Astrocyte (in vitro differentiated cells and primary cell): ENCODE measurements at regions not wholly inside any gene's neighbourhood (a gene's known extent, or its start where the extent isn't known, plus 50 kb on each side); places are given as distances from the start of the nearest gene placed in this dataset.

Source experiments
- DNase-seq: peaks from one replicate; pipeline ENCODE4 v3.0.0-alpha.2; 2010; ENCODE audit warnings: low read depth
- FAIRE-seq: peaks from 2 replicates; lab custom pipeline; 2011; peaks lifted over from hg19 to GRCh38; lab: Jason Lieb, UNC
- H2AFZ ChIP-seq: 2 replicates; pipeline ENCODE4 v1.6.0; 2012; ENCODE audit warnings: low read depth, low read length, inconsistent platforms
- H3K27ac ChIP-seq: 2 replicates; pipeline ENCODE4 v1.5.1; 2011; ENCODE audit warnings: low read depth, low read length, inconsistent platforms
- H3K27me3 ChIP-seq: 2 replicates; pipeline ENCODE4 v1.6.0; 2011; ENCODE audit warnings: low read length, inconsistent platforms; ENCODE audit not compliant: insufficient read depth
- H3K36me3 ChIP-seq: 2 replicates; pipeline ENCODE4 v1.5.1; 2011; ENCODE audit warnings: low read length, inconsistent platforms; ENCODE audit not compliant: insufficient read depth
- H3K4me1 ChIP-seq: 2 replicates; pipeline ENCODE4 v1.5.1; 2011; ENCODE audit warnings: low read length, inconsistent platforms; ENCODE audit not compliant: insufficient read depth
- H3K4me2 ChIP-seq: 2 replicates; pipeline ENCODE4 v1.6.0; 2012; ENCODE audit warnings: low read length, inconsistent platforms
- H3K4me3 ChIP-seq: 2 replicates; pipeline ENCODE4 v1.5.1; 2011; ENCODE audit warnings: low read depth, mild to moderate bottlenecking, low read length, inconsistent platforms; ENCODE audit not compliant: insufficient read depth
- H3K79me2 ChIP-seq: 2 replicates; pipeline ENCODE4 v1.6.0; 2012; ENCODE audit warnings: mild to moderate bottlenecking, low read length, inconsistent platforms; ENCODE audit not compliant: insufficient read depth
- H3K9ac ChIP-seq: 2 replicates; pipeline ENCODE4 v1.6.0; 2012; ENCODE audit warnings: mild to moderate bottlenecking, low read length, inconsistent platforms
- H3K9me3 ChIP-seq: 2 replicates; pipeline ENCODE4 v1.5.1; 2012; ENCODE audit warnings: low read depth, mild to moderate bottlenecking, low read length, inconsistent platforms; ENCODE audit not compliant: insufficient read depth
- H4K20me1 ChIP-seq: 2 replicates; pipeline ENCODE4 v1.6.0; 2012; ENCODE audit warnings: low read length, inconsistent platforms; ENCODE audit not compliant: insufficient read depth
- H3K27ac Mint-ChIP-seq: one replicate; pipeline ENCODE4 v1.8.0; 2021; ENCODE audit warnings: mild to moderate bottlenecking, mixed read lengths; ENCODE audit not compliant: unreplicated experiment
- H3K27me3 Mint-ChIP-seq: one replicate; pipeline ENCODE4 v1.8.0; 2021; ENCODE audit warnings: low read depth, mixed read lengths; ENCODE audit not compliant: unreplicated experiment
- H3K36me3 Mint-ChIP-seq: one replicate; pipeline ENCODE4 v1.8.0; 2021; ENCODE audit warnings: low read depth, mixed read lengths; ENCODE audit not compliant: unreplicated experiment
- H3K4me1 Mint-ChIP-seq: one replicate; pipeline ENCODE4 v1.8.0; 2021; ENCODE audit warnings: low read depth, mixed read lengths; ENCODE audit not compliant: unreplicated experiment
- H3K4me3 Mint-ChIP-seq: one replicate; pipeline ENCODE4 v1.8.0; 2021; ENCODE audit warnings: mild to moderate bottlenecking, moderate library complexity, mixed read lengths; ENCODE audit not compliant: unreplicated experiment
- H3K9me3 Mint-ChIP-seq: one replicate; pipeline ENCODE4 v1.8.0; 2021; ENCODE audit warnings: mild to moderate bottlenecking, mixed read lengths; ENCODE audit not compliant: unreplicated experiment
- CTCF ChIP-seq: IDR thresholded peaks from 2 replicates; pipeline ENCODE4 v1.5.1; 2011; ENCODE audit warnings: low read depth, mild to moderate bottlenecking, inconsistent platforms, low read length, moderate library complexity; ENCODE audit not compliant: insufficient read depth
- EZH2 ChIP-seq: IDR thresholded peaks from 2 replicates; pipeline ENCODE4 v1.6.1; 2012; ENCODE audit warnings: mild to moderate bottlenecking, low read length, inconsistent platforms; ENCODE audit not compliant: insufficient read depth

GRCh38 chr10:129193148-129193547, 273.9 kb upstream of the MGMT start:
- Histone ChIP-seq H3K27ac (no peak overlapping the region), H3K27me3 (no peaks in the 10 kb centered on the region), H3K4me2 (no peak overlapping the region), H3K4me1 (no peaks in the 10 kb centered on the region), H2AFZ (no peak overlapping the region), H3K79me2 (no peaks in the 10 kb centered on the region), H3K9ac (no peak overlapping the region), H4K20me1 (no peaks in the 10 kb centered on the region), H3K9me3 (no peaks in the 10 kb centered on the region), H3K4me3 (no peak overlapping the region), H3K36me3 (no peaks in the 10 kb centered on the region)
- Mint-ChIP-seq H3K4me1 (peaks cover 2% of the 10 kb centered on the region), H3K9me3 (peaks cover 6% of the 10 kb centered on the region), H3K27me3 (peaks cover 16% of the 10 kb centered on the region), H3K36me3 (no peaks in the 10 kb centered on the region), H3K27ac (no peak overlapping the region), H3K4me3 (no peak overlapping the region)
- no peak for FAIRE-seq
- no peak for DNase-seq
- TF ChIP-seq EZH2, result no peak
- no peak for TF ChIP-seq CTCF

GRCh38 chr10:129194181-129194870, 272.7 kb upstream of the MGMT start:
- Mint-ChIP-seq H3K27me3 (peaks cover 16% of the 10 kb centered on the region), H3K4me3 (no peak overlapping the region), H3K4me1 (peaks cover 2% of the 10 kb centered on the region), H3K9me3 (peaks cover 5% of the 10 kb centered on the region), H3K36me3 (no peaks in the 10 kb centered on the region), H3K27ac (no peak overlapping the region)
- Histone ChIP-seq H3K4me2 (no peak overlapping the region), H3K9ac (no peak overlapping the region), H3K4me1 (no peaks in the 10 kb centered on the region), H3K36me3 (no peaks in the 10 kb centered on the region), H3K9me3 (no peaks in the 10 kb centered on the region), H3K79me2 (no peaks in the 10 kb centered on the region), H3K27ac (no peak overlapping the region), H2AFZ (no peak overlapping the region), H3K27me3 (no peaks in the 10 kb centered on the region), H3K4me3 (no peak overlapping the region), H4K20me1 (no peaks in the 10 kb centered on the region)
- no peak for TF ChIP-seq EZH2
- no peak for TF ChIP-seq CTCF
- FAIRE-seq (no peak), DNase-seq (no peak)

- H3K36me3 ChIP-seq, result no peaks in the 10 kb centered on the region
- H3K27ac Mint-ChIP-seq, result no peak overlapping the region
- H3K4me2 ChIP-seq, result no peak overlapping the region
- peaks cover 3% of the 10 kb centered on the region for H3K9me3 Mint-ChIP-seq
- no peaks in the 10 kb centered on the region for H4K20me1 ChIP-seq
- peaks cover 5% of the 10 kb centered on the region for H3K27me3 Mint-ChIP-seq
- TF ChIP-seq EZH2, result no peak
- no peak for TF ChIP-seq CTCF
- H2AFZ ChIP-seq, result no peak overlapping the region
- H3K27me3 ChIP-seq, result no peaks in the 10 kb centered on the region
- DNase-seq, result no peak
- H3K4me1 ChIP-seq, result no peaks in the 10 kb centered on the region
- H3K79me2 ChIP-seq, result no peaks in the 10 kb centered on the region
- no peaks in the 10 kb centered on the region for H3K4me1 Mint-ChIP-seq
- H3K27ac ChIP-seq, result no peak overlapping the region
- no peak overlapping the region for H3K4me3 Mint-ChIP-seq
- H3K36me3 Mint-ChIP-seq, result no peaks in the 10 kb centered on the region
- H3K9me3 ChIP-seq, result peaks cover 6% of the 10 kb centered on the region
- H3K9ac ChIP-seq, result no peak overlapping the region
- no peak overlapping the region for H3K4me3 ChIP-seq
- no peak for FAIRE-seq
These were observed 267.2 kb upstream of the MGMT start for GRCh38 chr10:129199826-129200225.
